SK-N-SH (cell line): ENCODE measurements at regions not wholly inside any gene's neighbourhood (a gene's known extent, or its start where the extent isn't known, plus 50 kb on each side); places are given as distances from the start of the nearest gene placed in this dataset.

Source experiments
- CTCF ChIA-PET: fragments of 300-600, 350-600 bp; formaldehyde crosslinking; extraction: SDS; loops from one replicate; lab custom pipeline; 2021; lab: Yijun Ruan, JAX
- POLR2A ChIA-PET: fragments of 350-600 bp; sonication (Branson Sonifier 250); formaldehyde crosslinking; extraction: SDS; loops from one replicate; lab custom pipeline; 2020; ENCODE audit warnings: antibody characterized with exemption, inconsistent platforms; lab: Yijun Ruan, JAX
- DNase-seq: peaks from one replicate; pipeline ENCODE4 v3.0.0; 2012
- H2AFZ ChIP-seq: fragments of 200-600 bp; sonication (generic); 2 replicates; pipeline ENCODE4 v1.8.1; 2016; ENCODE audit warnings: antibody characterized with exemption, mild to moderate bottlenecking, low read depth
- H3F3A ChIP-seq: fragments of 200-600 bp; sonication (generic); replicated peaks from 2 replicates; pipeline ENCODE3; 2016; ENCODE audit warnings: antibody characterized with exemption, mild to moderate bottlenecking; ENCODE audit not compliant: insufficient read depth
- H3K27ac ChIP-seq, 2 experiments: fragments of 200-500 bp in 1 of 2; fragments of 200-600 bp in 1 of 2; sonication (Bioruptor generic) in 1 of 2; sonication (generic), shearing (Covaris generic) in 1 of 2; 2 replicates each; pipeline versions ENCODE4 v1.5.1 to v1.6.1; 2014 to 2016; ENCODE audit warnings: low read depth in 2 of 2, inconsistent platforms in 1 of 2, low read length in 1 of 2, mild to moderate bottlenecking in 1 of 2, mixed read lengths in 1 of 2
- H3K27me3 ChIP-seq: fragments of 200-600 bp; sonication (generic), shearing (Covaris generic); 2 replicates; pipeline ENCODE4 v1.6.1; 2016; ENCODE audit warnings: mixed run types; ENCODE audit not compliant: insufficient read depth
- H3K36me3 ChIP-seq, 2 experiments: fragments of 200-500 bp in 1 of 2; fragments of 200-600 bp in 1 of 2; sonication (Bioruptor generic) in 1 of 2; sonication (generic) in 1 of 2; replicated peaks in 1 of 2; 2 replicates each; pipeline versions ENCODE3 to v1.5.1; 2014 to 2016; ENCODE audit warnings: low read length in 1 of 2, mild to moderate bottlenecking in 1 of 2; ENCODE audit not compliant: insufficient read depth in 2 of 2, control insufficient read depth in 1 of 2
- H3K4me1 ChIP-seq, 2 experiments: fragments of 200-500 bp in 1 of 2; fragments of 200-600 bp in 1 of 2; sonication (Bioruptor generic) in 1 of 2; sonication (generic), shearing (Covaris generic) in 1 of 2; 2 replicates each; pipeline versions ENCODE4 v1.5.1 to v1.6.1; 2014 to 2016; ENCODE audit warnings: low read depth in 1 of 2, low read length in 1 of 2, mixed run types in 1 of 2; ENCODE audit not compliant: insufficient read depth in 2 of 2, control insufficient read depth in 1 of 2
- H3K4me2 ChIP-seq: fragments of 200-600 bp; sonication (generic), shearing (Covaris generic); 2 replicates; pipeline ENCODE4 v1.6.1; 2017; ENCODE audit warnings: mixed run types
- H3K4me3 ChIP-seq, 2 experiments: fragments of 200-500 bp in 1 of 2; fragments of 200-600 bp in 1 of 2; sonication (Bioruptor generic) in 1 of 2; sonication (generic), shearing (Covaris generic) in 1 of 2; 2 replicates each; pipeline versions ENCODE4 v1.5.1 to v1.8.1; 2014 to 2016; ENCODE audit warnings: low read depth in 2 of 2, inconsistent platforms in 1 of 2, low read length in 1 of 2, mild to moderate bottlenecking in 1 of 2, mixed read lengths in 1 of 2, moderate library complexity in 1 of 2
- H3K79me2 ChIP-seq: fragments of 200-600 bp; sonication (generic); 2 replicates; pipeline ENCODE4 v1.8.1; 2017; ENCODE audit warnings: mild to moderate bottlenecking; ENCODE audit not compliant: insufficient read depth
- H3K9ac ChIP-seq: fragments of 200-600 bp; sonication (generic); 2 replicates; pipeline ENCODE4 v1.6.1; 2017; ENCODE audit warnings: mixed run types
- H3K9me2 ChIP-seq: fragments of 200-600 bp; sonication (generic); 2 replicates; pipeline ENCODE4 v1.6.1; 2017; ENCODE audit warnings: mixed run types
- H3K9me3 ChIP-seq: fragments of 200-600 bp; sonication (generic); 2 replicates; pipeline ENCODE4 v1.6.1; 2017; ENCODE audit warnings: mixed run types, mild to moderate bottlenecking, moderate library complexity
- H4K20me1 ChIP-seq: fragments of 200-600 bp; sonication (generic); 2 replicates; pipeline ENCODE4 v1.6.1; 2017; ENCODE audit warnings: mild to moderate bottlenecking, mixed run types; ENCODE audit not compliant: insufficient read depth
- CTCF ChIP-seq: fragments of 200-600 bp; sonication (generic); IDR thresholded peaks from 2 replicates; pipeline ENCODE4 v1.6.1; 2017; ENCODE audit warnings: antibody characterized with exemption, mild to moderate bottlenecking, moderate library complexity
- EP300 ChIP-seq, 2 experiments: IDR thresholded peaks; 2 replicates each; pipeline versions ENCODE4 v1.4.0 to v1.6.1; 2012; ENCODE audit warnings: borderline replicate concordance in 1 of 2, low read depth in 1 of 2, low read length in 1 of 2
- FOSL2 ChIP-seq: IDR thresholded peaks from 2 replicates; pipeline ENCODE4 v1.4.0; 2012; ENCODE audit warnings: low read depth, mild to moderate bottlenecking, moderate library complexity, borderline replicate concordance
- FOXJ3 ChIP-seq: sonication (generic); formaldehyde crosslinking; IDR thresholded peaks from 2 replicates; pipeline ENCODE4 v1.5.1; 2020; ENCODE audit warnings: mild to moderate bottlenecking, missing genetic modification reagents
- GABPA ChIP-seq: IDR thresholded peaks from 2 replicates; pipeline ENCODE4 v1.4.0; 2012; ENCODE audit warnings: low read depth, mild to moderate bottlenecking
- IRF3 ChIP-seq: fragments of 150-350 bp; IDR thresholded peaks from 2 replicates; pipeline ENCODE4 v1.6.1; 2016; ENCODE audit warnings: mild to moderate bottlenecking, low read depth, low read length
- JUND ChIP-seq: IDR thresholded peaks from 2 replicates; pipeline ENCODE4 v1.4.0; 2012
- NRF1 ChIP-seq: IDR thresholded peaks from 2 replicates; pipeline ENCODE4 v1.6.1; 2012; ENCODE audit warnings: low read depth, mild to moderate bottlenecking, low read length
- PBX3 ChIP-seq: IDR thresholded peaks from 2 replicates; pipeline ENCODE4; 2012
- RCOR1 ChIP-seq: fragments of 150-350 bp; IDR thresholded peaks from 2 replicates; pipeline ENCODE4 v1.6.1; 2017; ENCODE audit warnings: antibody characterized with exemption, low read length
- RXRA ChIP-seq: IDR thresholded peaks from 2 replicates; pipeline ENCODE4 v1.4.0; 2012; ENCODE audit warnings: low read depth, mild to moderate bottlenecking, borderline replicate concordance
- TEAD4 ChIP-seq: IDR thresholded peaks from 2 replicates; pipeline ENCODE4 v1.4.0; 2012; ENCODE audit warnings: mild to moderate bottlenecking, borderline replicate concordance; ENCODE audit not compliant: insufficient read depth
- YY1 ChIP-seq: IDR thresholded peaks from 2 replicates; pipeline ENCODE4 v1.4.0; 2012; ENCODE audit warnings: low read depth, mild to moderate bottlenecking
- WGBS: methylation state at CpG from one replicate; pipeline ENCODE4 v1.1.6; 2017; ENCODE audit warnings: low lambda C conversion rate; 5-methylcytosine and 5-hydroxymethylcytosine counted together

GRCh38 chr3:15153103-15153502 is 52.9 kb upstream of the CAPN7 start:
- H3K9ac ChIP-seq = no peak overlapping the region
- no peak for DNase-seq
- TF ChIP-seq NRF1 (no peak), FOXJ3 (no peak), JUND (no peak), RXRA (no peak), PBX3 (no peak), GABPA (no peak), EP300 (IDR thresholded peaks at IDR 0.05; ENCODE audit: borderline replicate concordance in 1 of 2, low read depth in 1 of 2, low read length in 1 of 2) (no peak)
- H3K9me2 ChIP-seq = no peaks in the 10 kb centered on the region
- H3K4me1 ChIP-seq = peaks cover 0 to 3% of the 10 kb centered on the region in 2 experiments; a peak in 1 of 4 replicates
- no peaks in the 10 kb centered on the region for H3F3A ChIP-seq
- H3K79me2 ChIP-seq = no peaks in the 10 kb centered on the region
- H2AFZ ChIP-seq = no peak overlapping the region
- H3K4me2 ChIP-seq = no peak overlapping the region
- POLR2A ChIA-PET = no interaction called here
- CTCF ChIA-PET = interaction anchor here (1.0 kb wide), 1 partner anchor 22 kb away, joined by 3 read pairs; no protein-coding TSS in a partner anchor
- peaks cover 16% of the 10 kb centered on the region; the same call in 1 of the 2 replicates for H3K27me3 ChIP-seq
- no peaks in the 10 kb centered on the region for H3K36me3 ChIP-seq
- H3K9me3 ChIP-seq = no peaks in the 10 kb centered on the region
- no peaks in the 10 kb centered on the region for H4K20me1 ChIP-seq
- H3K4me3 ChIP-seq = no peak overlapping the region
- H3K27ac ChIP-seq = no peak overlapping the region
- 69% methylated on average over 3 of the region's 3 CpGs for WGBS

- TF ChIP-seq IRF3 (no peak), FOSL2 (no peak), RCOR1 (no peak)
- Histone ChIP-seq H3K9me3 (no peaks in the 10 kb centered on the region), H3K79me2 (no peaks in the 10 kb centered on the region), H3K27me3 (peaks cover 16% of the 10 kb centered on the region; the same call in 1 of the 2 replicates), H3K4me2 (no peak overlapping the region), H3K27ac (no peak overlapping the region), H3K4me3 (no peak overlapping the region), H3K9me2 (peaks cover 2% of the 10 kb centered on the region; the same call in 1 of the 2 replicates), H3K36me3 (no peaks in the 10 kb centered on the region), H3K4me1 (no peaks in the 10 kb centered on the region), H3F3A (no peaks in the 10 kb centered on the region), H3K9ac (no peak overlapping the region), H4K20me1 (no peaks in the 10 kb centered on the region), H2AFZ (no peak overlapping the region)
- 24% methylated on average over 2 of the region's 2 CpGs for WGBS
- ChIA-PET CTCF (no interaction called here), POLR2A (no interaction called here)
- DNase-seq = no peak
These were observed 51.7 kb upstream of the CAPN7 start for GRCh38 chr3:15154326-15154725.

GRCh38 chr3:15155840-15156360 is 50.1 kb upstream of the CAPN7 start:
- Histone ChIP-seq H3K36me3 (no peaks in the 10 kb centered on the region), H3K9me3 (no peaks in the 10 kb centered on the region), H3K27ac (no peak overlapping the region), H3F3A (no peaks in the 10 kb centered on the region), H3K9ac (no peak overlapping the region), H3K4me3 (no peak overlapping the region), H3K79me2 (no peaks in the 10 kb centered on the region), H3K27me3 (peaks cover 16% of the 10 kb centered on the region; the same call in 1 of the 2 replicates), H2AFZ (no peak overlapping the region), H3K4me2 (no peak overlapping the region), H3K4me1 (no peaks in the 10 kb centered on the region), H4K20me1 (no peaks in the 10 kb centered on the region), H3K9me2 (peaks cover 2% of the 10 kb centered on the region; the same call in 1 of the 2 replicates)
- ChIA-PET CTCF (no interaction called here), POLR2A (no interaction called here)
- TF ChIP-seq TEAD4 = no peak
- TF ChIP-seq YY1 = no peak
- TF ChIP-seq CTCF = no peak
- no peak for TF ChIP-seq JUND
- no peak for DNase-seq
- 44% methylated on average over 4 of the region's 4 CpGs for WGBS
